Parathyroid adenoma (tissue), 2 donors: ENCODE measurements at regions not wholly inside any gene's neighbourhood (a gene's known extent, or its start where the extent isn't known, plus 50 kb on each side); places are given as distances from the start of the nearest gene placed in this dataset.

ENCODE experiments used
- H2AFZ ChIP-seq: fragments of 300-600 bp; sonication (generic); one replicate; pipeline ENCODE4 v1.7.0; 2017; ENCODE audit warnings: antibody characterized with exemption, mild to moderate bottlenecking
- H3K27ac ChIP-seq: fragments of 300-600 bp; sonication (generic); one replicate; pipeline ENCODE4 v1.7.0; 2017
- H3K27me3 ChIP-seq: fragments of 300-600 bp; sonication (generic); one replicate; pipeline ENCODE4 v1.7.0; 2017; ENCODE audit warnings: low read length; ENCODE audit not compliant: control insufficient read depth, insufficient read depth
- H3K36me3 ChIP-seq: fragments of 300-600 bp; sonication (generic); one replicate; pipeline ENCODE4 v1.7.0; 2017; ENCODE audit warnings: low read length; ENCODE audit not compliant: control insufficient read depth, insufficient read depth
- H3K4me1 ChIP-seq: fragments of 300-600 bp; sonication (generic); one replicate; pipeline ENCODE4 v1.7.0; 2017; ENCODE audit warnings: control low read depth
- H3K4me2 ChIP-seq: fragments of 300-600 bp; sonication (generic); one replicate; pipeline ENCODE4 v1.7.0; 2017; ENCODE audit warnings: low read length
- H3K4me3 ChIP-seq: fragments of 300-600 bp; sonication (generic); one replicate; pipeline ENCODE4 v1.7.0; 2017; ENCODE audit warnings: low read depth, low read length
- H3K79me2 ChIP-seq: fragments of 300-600 bp; sonication (generic); one replicate; pipeline ENCODE4 v1.7.0; 2017; ENCODE audit warnings: control low read depth
- H3K9ac ChIP-seq: fragments of 300-600 bp; sonication (generic); one replicate; pipeline ENCODE4 v1.7.0; 2017; ENCODE audit warnings: mild to moderate bottlenecking
- H3K9me3 ChIP-seq: fragments of 300-600 bp; sonication (generic); one replicate; pipeline ENCODE4 v1.7.0; 2017; ENCODE audit warnings: low read length; ENCODE audit not compliant: control insufficient read depth
- CTCF ChIP-seq: fragments of 300-600 bp; sonication (generic); IDR thresholded peaks from one replicate; pipeline ENCODE4 v1.7.0; 2017; ENCODE audit warnings: antibody characterized with exemption, mild to moderate bottlenecking
- donor health status: primary hyperparathyroidism.

- H2AFZ ChIP-seq = no peak overlapping the region
- no peaks in the 10 kb centered on the region for H3K9me3 ChIP-seq
- H3K4me3 ChIP-seq = no peak overlapping the region
- H3K27ac ChIP-seq = no peak overlapping the region
- no peaks in the 10 kb centered on the region for H3K4me1 ChIP-seq
- H3K4me2 ChIP-seq = no peak overlapping the region
- TF ChIP-seq CTCF = no peak
- H3K79me2 ChIP-seq = no peaks in the 10 kb centered on the region
- H3K9ac ChIP-seq = no peak overlapping the region
- H3K36me3 ChIP-seq = no peaks in the 10 kb centered on the region
- H3K27me3 ChIP-seq = no peaks in the 10 kb centered on the region
Measured at GRCh38 chr6:74579047-74579446, 626.8 kb downstream of the COL12A1 start.

- H3K27ac ChIP-seq = no peak overlapping the region
- H3K4me2 ChIP-seq = no peak overlapping the region
- no peaks in the 10 kb centered on the region for H3K79me2 ChIP-seq
- H3K36me3 ChIP-seq = no peaks in the 10 kb centered on the region
- H3K27me3 ChIP-seq = no peaks in the 10 kb centered on the region
- no peaks in the 10 kb centered on the region for H3K4me1 ChIP-seq
- H2AFZ ChIP-seq = no peak overlapping the region
- H3K4me3 ChIP-seq = no peak overlapping the region
- no peaks in the 10 kb centered on the region for H3K9me3 ChIP-seq
- no peak overlapping the region for H3K9ac ChIP-seq
- no peak for TF ChIP-seq CTCF
Measured at GRCh38 chr6:74578339-74578738, 627.5 kb downstream of the COL12A1 start.

- Histone ChIP-seq H3K4me2 (no peak overlapping the region), H3K27me3 (no peaks in the 10 kb centered on the region), H2AFZ (no peak overlapping the region), H3K36me3 (no peaks in the 10 kb centered on the region), H3K9ac (no peak overlapping the region), H3K9me3 (no peaks in the 10 kb centered on the region), H3K27ac (no peak overlapping the region), H3K79me2 (no peaks in the 10 kb centered on the region), H3K4me1 (no peaks in the 10 kb centered on the region), H3K4me3 (no peak overlapping the region)
- TF ChIP-seq CTCF = no peak
Measured at GRCh38 chr6:74577619-74578018, 628.2 kb downstream of the COL12A1 start.

- no peaks in the 10 kb centered on the region for H3K36me3 ChIP-seq
- no peak overlapping the region for H3K4me2 ChIP-seq
- H3K4me3 ChIP-seq = no peak overlapping the region
- no peaks in the 10 kb centered on the region for H3K27me3 ChIP-seq
- no peaks in the 10 kb centered on the region for H3K9me3 ChIP-seq
- no peak overlapping the region for H3K9ac ChIP-seq
- no peak overlapping the region for H3K27ac ChIP-seq
- H3K4me1 ChIP-seq = no peaks in the 10 kb centered on the region
- no peak for TF ChIP-seq CTCF
- no peak overlapping the region for H2AFZ ChIP-seq
- no peaks in the 10 kb centered on the region for H3K79me2 ChIP-seq
Measured at GRCh38 chr6:74574794-74575193, 631.1 kb downstream of the COL12A1 start.

- Histone ChIP-seq H3K27ac (no peak overlapping the region), H3K4me3 (no peak overlapping the region), H3K4me2 (no peak overlapping the region), H3K9ac (no peak overlapping the region), H3K79me2 (no peaks in the 10 kb centered on the region), H3K36me3 (no peaks in the 10 kb centered on the region), H3K4me1 (no peaks in the 10 kb centered on the region), H2AFZ (no peak overlapping the region), H3K9me3 (no peaks in the 10 kb centered on the region), H3K27me3 (no peaks in the 10 kb centered on the region)
- no peak for TF ChIP-seq CTCF
Measured at GRCh38 chr6:74573613-74574012, 632.2 kb downstream of the COL12A1 start.
